ENCODE measurements at regions not wholly inside any gene's neighbourhood (a gene's known extent, or its start where the extent isn't known, plus 50 kb on each side); places are given as distances from the start of the nearest gene placed in this dataset.

GRCh38 chr9:109551651-109552050 is 53.5 kb upstream of the PTPN3 start:
- TF ChIP-seq TAF1 (IDR thresholded peaks at IDR 0.05; ENCODE audit: borderline replicate concordance, insufficient read depth, low read length), result no peak
- TF ChIP-seq SIN3A (IDR thresholded peaks at IDR 0.05; ENCODE audit: borderline replicate concordance, insufficient read depth, low read length), result no peak
- no peak for TF ChIP-seq POLR2AphosphoS5 (IDR thresholded peaks at IDR 0.05; ENCODE audit: low read depth, low read length)
- TF ChIP-seq REST (IDR thresholded peaks at IDR 0.05; ENCODE audit: insufficient read depth in 1 of 2, low read depth in 2 of 2, low read length in 2 of 2), result no peak
- no peak for TF ChIP-seq FOXP2 (optimal IDR thresholded peaks at IDR 0.05; ENCODE audit: borderline replicate concordance, extremely low read depth, extremely low read length, insufficient read depth)

Measured in PFSK-1 (cell line).